NCI-H345 treated with DMSO at 0.1 percent for 48 hours (cell line): ENCODE measurements at regions not wholly inside any gene's neighbourhood (a gene's known extent, or its start where the extent isn't known, plus 50 kb on each side); places are given as distances from the start of the nearest gene placed in this dataset.
A peak's percentile ranks its signal among the peaks of the same experiment; 100 is the strongest.
"Not testable (repeated sequence)": the region's sequence is repeated elsewhere in the genome, so short reads cannot be mapped to it uniquely, and the experiment has no call there.

Experiments used
- DNase-seq: peaks from one replicate; lab custom pipeline; 2025; ENCODE audit not compliant: unreplicated experiment; lab: John Stamatoyannopoulos, UW

- no peak for DNase-seq
Measured at GRCh38 chr18:70920840-70921374, 632.1 kb downstream of the SOCS6 start.

DNA sequence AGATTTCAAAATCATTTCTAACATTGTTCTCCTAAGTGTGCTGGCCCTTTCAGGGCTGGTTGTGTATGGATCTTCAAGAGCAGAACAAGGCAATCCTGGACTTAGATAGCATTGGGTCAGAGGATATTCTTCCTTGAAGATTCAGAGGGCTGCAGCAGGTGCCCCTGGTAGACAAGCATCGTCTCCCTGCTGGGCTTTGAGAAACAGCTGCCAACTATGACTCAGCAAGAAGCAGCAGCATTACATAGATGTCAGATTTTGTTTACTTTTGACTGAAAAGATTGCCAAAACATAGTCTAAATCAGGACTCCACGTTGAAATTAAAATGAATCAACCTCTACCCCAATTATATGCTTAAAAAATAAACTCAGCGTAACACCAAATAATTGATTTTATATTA lies 618.8 kb downstream of the SOCS6 start:
- DNase-seq, result peak; percentile 81

- no peak for DNase-seq
Measured at GRCh38 chr18:70892381-70892780, 603.5 kb downstream of the SOCS6 start.

- DNase-seq, result no peak
Measured at GRCh38 chr18:70870292-70870691, 581.4 kb downstream of the SOCS6 start.

- no peak for DNase-seq
Measured at GRCh38 chr18:70848329-70848728, 559.5 kb downstream of the SOCS6 start.

DNA sequence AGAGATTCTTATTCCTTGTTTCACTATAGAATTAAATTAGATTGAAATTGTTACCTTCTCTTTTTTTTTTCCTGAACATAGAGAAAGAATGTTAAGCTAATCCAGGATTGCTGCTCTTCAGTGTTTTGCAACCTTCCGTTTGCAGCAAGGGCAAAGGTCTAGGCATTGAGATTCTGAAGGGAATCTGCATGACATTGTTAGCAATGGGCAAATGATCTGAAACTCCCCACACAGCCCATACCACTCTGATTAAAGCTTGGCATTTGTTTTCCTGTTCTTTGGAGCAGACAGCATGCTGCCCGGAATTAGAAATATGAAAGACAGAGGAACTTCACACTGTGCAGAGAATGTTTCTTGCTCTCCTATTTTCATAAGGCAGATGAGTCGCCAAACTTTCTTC lies 551.8 kb downstream of the SOCS6 start:
- DNase-seq, result no peak

GRCh38 chr18:70827632-70828031 lies 538.8 kb downstream of the SOCS6 start:
- DNase-seq, result no peak

DNA sequence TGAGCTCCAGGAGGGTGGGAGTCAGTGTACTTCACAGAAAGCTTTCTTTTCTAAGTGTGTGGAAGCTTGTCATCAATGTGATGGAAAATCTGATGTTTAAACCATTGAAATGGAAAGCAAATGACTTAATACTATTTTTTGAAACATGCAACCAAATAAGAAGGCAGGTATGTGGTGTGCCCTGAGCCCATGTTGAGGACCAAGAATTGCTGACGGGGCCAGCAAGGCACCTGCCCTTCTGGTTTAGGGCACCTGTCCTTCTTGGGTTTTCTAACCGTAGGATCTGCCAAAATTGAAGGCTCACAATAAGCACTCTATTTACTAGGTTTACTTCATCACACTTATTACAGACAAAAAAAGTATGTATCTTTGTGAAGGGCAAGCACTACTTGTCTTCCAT lies 537.7 kb downstream of the SOCS6 start:
- DNase-seq, result no peak

GRCh38 chr18:70822691-70823090 lies 533.8 kb downstream of the SOCS6 start:
- DNase-seq, result no peak

DNA sequence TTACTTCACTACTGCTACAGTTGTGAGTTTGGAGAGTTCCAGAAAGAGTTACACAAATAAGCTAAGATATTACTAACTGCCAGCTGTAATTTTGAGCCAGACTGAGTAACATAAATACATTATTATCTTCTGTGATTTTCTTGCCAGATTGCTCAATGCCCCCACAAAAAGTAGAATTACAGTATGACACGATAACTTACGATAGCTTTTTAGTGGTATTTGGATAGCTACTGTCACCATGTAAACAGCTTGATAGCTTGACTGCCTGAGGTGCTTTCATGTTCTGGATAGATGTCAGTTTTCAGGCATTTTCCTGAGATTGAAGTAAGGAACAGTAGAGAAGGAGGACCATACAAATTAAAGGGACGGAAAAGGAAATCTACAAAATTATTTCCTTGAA lies 533.3 kb downstream of the SOCS6 start:
- DNase-seq, result no peak

DNA sequence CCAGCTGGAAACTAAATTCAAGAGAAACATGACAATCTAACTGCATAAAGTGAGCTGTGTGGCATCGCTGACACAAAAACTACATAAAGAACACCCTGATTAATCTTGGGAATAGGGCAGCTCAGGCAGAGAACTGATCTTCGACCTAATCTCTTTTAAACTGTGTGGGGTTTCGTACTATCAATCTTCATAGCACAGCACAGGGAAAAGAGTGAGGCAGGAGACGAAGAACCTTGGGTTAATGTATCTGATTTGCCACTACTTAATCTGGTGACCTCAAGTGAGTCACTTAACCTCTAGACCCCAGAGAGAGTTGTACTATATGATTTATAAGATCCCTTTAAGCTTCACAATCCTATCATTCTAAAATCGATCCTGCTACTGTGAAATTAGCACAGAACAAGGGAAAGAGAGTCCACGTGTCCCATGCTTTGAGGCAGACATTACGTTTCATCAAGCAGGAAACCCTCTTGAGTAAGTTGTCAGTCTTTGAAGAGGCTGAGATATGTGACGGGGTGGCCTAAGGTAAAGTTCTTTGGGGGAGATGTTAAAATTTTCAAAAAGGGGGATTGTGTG lies 519.7 kb downstream of the SOCS6 start:
- DNase-seq, result no peak

DNA sequence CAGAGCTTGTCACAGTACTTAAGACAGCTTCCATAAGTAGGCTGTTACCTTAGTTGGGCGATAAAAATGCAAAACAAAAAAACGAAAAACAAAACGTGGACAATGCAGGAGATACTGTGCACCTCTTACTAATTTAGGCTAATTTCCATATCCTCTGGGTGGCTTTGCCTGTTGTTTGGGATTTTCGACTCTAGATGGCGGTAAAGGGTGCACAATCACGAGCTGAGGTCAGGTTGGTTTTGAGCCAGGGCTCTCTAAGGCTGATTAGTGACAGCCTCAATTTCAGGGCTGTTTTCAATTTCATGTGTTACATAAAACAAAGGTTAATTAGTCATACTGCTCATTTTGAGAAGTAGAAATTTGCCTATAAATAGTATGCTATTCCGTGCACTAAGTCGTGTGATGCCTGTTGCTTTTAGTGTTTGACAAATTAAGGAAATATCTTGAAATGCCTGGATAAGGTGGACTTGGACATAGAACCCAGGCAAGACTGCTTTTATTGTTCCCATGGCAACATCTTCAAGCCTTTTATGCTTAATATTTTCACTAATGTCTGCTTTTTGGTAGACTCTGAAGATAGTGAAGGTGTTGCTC lies 493.1 kb downstream of the SOCS6 start:
- peak; percentile 23 for DNase-seq

DNA sequence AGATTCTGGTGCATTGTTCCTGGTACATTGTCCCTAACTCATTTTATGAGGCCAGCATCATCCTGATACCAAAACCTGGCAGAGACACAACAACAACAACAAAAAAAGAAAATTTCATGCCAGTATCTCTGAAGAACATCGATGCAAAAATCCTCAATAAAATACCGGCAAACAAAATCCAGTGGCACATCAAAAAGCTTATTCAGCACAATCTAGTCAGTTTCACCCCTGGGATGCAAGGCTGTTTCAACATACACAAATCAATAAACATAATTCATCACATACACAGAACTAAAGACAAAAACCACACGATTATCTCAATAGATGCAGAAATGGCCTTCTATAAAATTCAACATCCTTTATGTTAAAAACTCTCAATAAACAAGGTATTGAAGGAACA lies 477.4 kb downstream of the SOCS6 start:
- not testable (repeated sequence) for DNase-seq

DNA sequence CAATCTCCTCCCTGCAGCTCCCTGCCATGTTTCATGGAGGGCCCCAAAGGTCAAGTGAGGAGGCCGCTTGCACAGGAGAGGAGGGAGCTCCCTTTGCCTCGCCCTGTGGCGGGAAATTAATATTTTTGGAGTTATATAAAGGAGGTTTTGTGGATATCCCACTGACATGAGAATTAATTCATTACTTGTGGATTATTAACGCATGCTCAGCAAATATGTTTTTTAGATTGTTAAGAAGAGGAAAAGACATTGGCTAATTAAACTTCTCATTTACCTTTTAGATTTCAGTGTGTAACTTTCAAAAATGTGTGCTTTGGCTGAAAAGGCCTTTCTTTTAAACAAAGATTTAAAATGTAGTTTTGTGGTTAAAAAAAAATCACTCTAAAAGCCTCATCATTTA lies 474.0 kb downstream of the SOCS6 start:
- DNase-seq, result no peak

DNA sequence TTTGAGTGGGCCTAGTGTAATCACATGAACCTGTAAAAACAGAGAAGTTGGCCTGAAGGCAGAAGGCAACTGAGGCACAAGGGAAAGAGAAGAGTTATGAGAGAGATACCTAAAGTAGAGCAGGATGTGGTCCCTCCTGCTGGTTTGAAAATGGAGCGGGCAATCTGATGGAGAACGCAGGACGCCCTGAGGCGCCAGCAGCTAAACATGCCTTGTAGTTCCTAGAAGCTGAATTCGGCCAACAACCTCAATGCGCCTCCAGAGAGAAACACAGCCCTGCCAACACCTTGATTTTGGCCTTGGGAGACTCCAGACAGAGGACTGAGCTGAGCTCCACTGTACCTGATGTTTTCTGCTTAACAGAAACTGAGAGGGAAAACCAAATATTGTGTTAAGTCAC lies 469.9 kb downstream of the SOCS6 start:
- DNase-seq, result no peak

- DNase-seq, result no peak
Measured at GRCh38 chr18:70754486-70754885, 465.6 kb downstream of the SOCS6 start.

DNA sequence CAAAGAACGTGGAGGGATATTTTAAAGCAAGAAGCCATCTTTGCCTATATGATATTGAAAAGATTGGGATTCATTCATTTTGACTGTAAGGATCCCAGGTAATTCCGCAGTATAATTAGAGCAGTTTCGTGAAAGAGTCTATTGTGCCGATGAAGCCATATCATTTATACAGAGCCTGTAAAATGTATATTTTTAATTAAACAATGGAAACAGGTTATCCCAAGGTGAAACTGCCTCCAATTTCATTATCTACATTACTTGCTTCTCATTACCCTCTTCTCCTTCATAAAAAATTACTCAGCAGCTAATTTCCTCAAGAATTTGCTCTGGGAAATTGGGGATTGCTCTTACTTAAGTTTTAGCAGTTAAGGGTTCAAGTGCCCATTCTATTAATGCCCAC lies 444.1 kb downstream of the SOCS6 start:
- DNase-seq, result no peak

DNA sequence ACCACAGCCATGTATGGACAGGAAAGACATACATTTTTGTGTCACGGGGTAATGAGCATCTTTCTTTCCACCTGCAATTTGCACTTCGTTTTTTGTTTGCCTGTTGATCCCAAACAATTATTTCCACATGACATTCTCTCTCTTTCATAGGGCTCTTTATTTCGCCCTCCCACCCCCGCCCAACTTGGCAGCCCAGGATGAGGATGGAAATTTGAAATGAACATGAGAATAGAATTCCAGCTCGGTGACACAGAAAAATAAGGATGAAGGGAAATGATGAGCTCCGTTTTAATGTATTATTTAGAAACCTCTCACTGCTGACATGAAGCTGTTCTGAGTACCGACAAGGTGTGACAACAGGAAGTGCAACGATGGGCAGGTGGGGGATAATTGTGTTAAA lies 443.3 kb downstream of the SOCS6 start:
- DNase-seq, result peak; percentile 40

- DNase-seq, result no peak
Measured at GRCh38 chr18:70720607-70721006, 431.8 kb downstream of the SOCS6 start.

GRCh38 chr18:70709720-70710119 lies 420.9 kb downstream of the SOCS6 start:
- no peak for DNase-seq

GRCh38 chr18:70709144-70709543 lies 420.3 kb downstream of the SOCS6 start:
- no peak for DNase-seq

- DNase-seq, result no peak
Measured at GRCh38 chr18:70705831-70706416, 417.1 kb downstream of the SOCS6 start.

DNA sequence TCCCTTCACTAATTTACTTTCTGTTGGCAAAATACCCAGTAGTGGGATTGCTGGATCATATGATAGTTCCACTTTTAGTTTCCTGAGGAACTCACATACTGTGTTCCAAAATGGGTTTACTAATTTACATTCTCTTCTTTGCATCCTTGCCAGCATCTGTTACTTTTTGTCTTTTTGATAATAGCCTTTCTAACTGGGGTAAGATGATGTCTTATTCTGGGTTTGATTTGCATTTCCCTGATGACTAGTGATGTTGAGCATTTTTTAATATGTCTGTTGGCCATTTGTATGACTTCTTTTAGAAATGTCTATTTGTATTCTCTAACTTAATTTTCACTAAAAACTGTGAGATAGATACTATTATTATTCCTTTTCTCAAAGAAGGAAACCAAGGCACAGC lies 411.7 kb downstream of the SOCS6 start:
- DNase-seq, result no peak
